ENCODE measurements at regions not wholly inside any gene's neighbourhood (a gene's known extent, or its start where the extent isn't known, plus 50 kb on each side); places are given as distances from the start of the nearest gene placed in this dataset.

DNA sequence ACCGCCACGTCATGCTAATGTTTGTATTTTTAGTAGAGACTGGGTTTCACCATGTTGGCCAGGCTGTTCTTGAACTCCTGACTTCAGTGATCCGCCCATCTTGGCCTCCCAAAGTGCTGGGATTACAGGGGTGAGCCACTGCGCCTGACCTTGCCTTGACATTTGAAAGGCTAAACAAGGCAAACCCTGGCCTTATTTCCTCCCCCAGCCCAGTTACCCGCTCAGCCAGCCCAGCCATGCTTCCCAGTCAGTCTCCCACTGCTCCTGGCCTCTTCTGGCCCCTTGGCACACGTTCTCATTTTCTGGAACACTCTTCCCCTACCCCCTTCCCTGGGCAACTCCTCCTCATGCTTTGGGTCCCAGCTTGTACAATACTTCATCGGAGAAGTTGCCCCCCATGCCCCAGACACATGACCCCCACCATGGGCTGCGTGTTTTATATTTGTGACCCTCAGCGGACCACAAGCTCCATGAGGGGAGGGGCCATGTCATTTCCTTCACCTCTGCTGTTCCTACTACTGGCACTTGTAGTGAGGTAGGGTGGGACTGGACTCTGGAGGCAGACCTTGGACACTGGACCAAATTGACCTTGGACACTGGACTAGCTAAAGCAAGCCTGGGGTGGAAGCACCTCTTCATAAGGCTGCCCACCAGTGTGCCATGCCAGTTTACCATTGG, 94.4 kb upstream of the IER5L start:
- TF ChIP-seq, protein P1, sequence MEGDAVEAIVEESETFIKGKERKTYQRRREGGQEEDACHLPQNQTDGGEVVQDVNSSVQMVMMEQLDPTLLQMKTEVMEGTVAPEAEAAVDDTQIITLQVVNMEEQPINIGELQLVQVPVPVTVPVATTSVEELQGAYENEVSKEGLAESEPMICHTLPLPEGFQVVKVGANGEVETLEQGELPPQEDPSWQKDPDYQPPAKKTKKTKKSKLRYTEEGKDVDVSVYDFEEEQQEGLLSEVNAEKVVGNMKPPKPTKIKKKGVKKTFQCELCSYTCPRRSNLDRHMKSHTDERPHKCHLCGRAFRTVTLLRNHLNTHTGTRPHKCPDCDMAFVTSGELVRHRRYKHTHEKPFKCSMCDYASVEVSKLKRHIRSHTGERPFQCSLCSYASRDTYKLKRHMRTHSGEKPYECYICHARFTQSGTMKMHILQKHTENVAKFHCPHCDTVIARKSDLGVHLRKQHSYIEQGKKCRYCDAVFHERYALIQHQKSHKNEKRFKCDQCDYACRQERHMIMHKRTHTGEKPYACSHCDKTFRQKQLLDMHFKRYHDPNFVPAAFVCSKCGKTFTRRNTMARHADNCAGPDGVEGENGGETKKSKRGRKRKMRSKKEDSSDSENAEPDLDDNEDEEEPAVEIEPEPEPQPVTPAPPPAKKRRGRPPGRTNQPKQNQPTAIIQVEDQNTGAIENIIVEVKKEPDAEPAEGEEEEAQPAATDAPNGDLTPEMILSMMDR (IDR thresholded peaks at IDR 0.05; ENCODE audit: low read depth, low read length, missing control alignments) = no peak
- no peak for DNase-seq (ENCODE audit: extremely low read depth, low read depth)
- no peak overlapping the region for H3K4me3 ChIP-seq (replicated peaks; ENCODE audit: low read depth, low read length)

DNA sequence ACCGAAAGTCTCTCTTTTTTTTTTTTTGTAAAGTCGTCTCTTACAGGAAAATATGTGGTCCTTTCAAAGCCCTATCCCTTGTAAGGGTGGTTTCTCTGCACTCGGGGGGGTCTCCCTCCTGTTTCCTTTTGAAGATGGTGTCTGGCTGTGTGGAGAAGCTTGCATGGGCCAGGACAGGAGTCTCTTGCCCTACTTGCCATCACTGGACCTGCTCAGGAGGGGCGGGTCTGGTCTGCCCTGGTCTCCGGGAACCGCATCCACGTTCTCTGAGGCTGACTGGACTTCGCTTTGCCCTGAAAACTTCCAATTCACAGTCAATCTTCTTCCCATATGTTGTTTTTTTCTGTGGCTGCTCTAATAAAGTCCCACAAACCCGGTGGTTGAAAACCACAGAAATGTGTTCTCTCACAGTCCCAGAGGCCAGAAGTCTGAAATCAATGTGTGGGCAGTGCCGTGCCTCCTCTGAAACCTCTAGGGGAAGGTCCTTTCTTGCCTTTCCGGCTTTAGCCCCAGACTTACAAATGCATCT, 92.9 kb upstream of the IER5L start:
- TF ChIP-seq, protein P1 (IDR thresholded peaks at IDR 0.05; ENCODE audit: low read depth, low read length, missing control alignments) = no peak
- DNase-seq (ENCODE audit: extremely low read depth, low read depth) = peak; percentile 42
- no peak overlapping the region for H3K4me3 ChIP-seq (replicated peaks; ENCODE audit: low read depth, low read length)

DNA sequence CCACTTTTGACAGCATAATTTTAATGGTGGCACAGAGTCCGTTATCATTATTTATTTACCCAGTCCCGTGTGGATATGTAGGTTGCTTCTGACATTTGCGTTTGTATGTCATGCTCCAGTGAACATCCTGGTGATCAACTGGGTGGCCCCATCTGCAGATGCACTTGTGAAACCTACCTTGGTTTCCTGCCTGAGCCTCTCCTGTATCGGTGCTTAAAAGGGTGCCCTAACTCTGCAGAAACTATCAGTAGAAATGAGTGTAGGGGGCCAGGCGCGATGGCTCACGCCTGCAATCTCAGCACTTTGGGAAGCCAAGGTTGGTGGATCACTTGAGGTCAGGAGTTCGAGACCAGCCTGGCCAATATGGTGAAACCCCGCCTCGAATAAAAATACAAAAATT, 92.1 kb upstream of the IER5L start:
- no peak overlapping the region for H3K4me3 ChIP-seq (replicated peaks; ENCODE audit: low read depth, low read length)
- DNase-seq (ENCODE audit: extremely low read depth, low read depth) = no peak
- TF ChIP-seq, protein P1 (IDR thresholded peaks at IDR 0.05; ENCODE audit: low read depth, low read length, missing control alignments) = no peak

DNA sequence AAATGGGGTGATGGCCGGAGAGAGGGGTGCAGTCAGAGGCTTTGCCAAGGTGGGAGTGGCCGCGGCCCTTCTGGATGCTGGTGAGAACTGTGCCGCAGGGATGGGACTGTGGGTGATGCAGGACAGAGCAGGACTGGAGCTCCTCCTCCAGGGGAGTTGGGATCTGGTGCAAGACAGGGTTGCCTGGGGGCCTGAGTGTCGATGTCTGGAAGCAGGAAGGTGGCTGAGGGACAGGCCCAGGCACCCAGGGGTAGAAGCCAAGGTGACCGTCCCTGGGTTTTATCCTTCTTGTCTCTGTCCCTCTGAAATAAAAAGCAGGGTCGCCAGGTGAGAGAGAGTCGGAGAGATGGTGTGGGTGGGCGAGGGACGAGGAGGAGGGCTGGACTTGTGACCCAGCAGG, 89.1 kb upstream of the IER5L start:
- no peak for DNase-seq (ENCODE audit: extremely low read depth, low read depth)
- TF ChIP-seq, protein P1 (IDR thresholded peaks at IDR 0.05; ENCODE audit: low read depth, low read length, missing control alignments) = no peak
- no peak overlapping the region for H3K4me3 ChIP-seq (replicated peaks; ENCODE audit: low read depth, low read length)

DNA sequence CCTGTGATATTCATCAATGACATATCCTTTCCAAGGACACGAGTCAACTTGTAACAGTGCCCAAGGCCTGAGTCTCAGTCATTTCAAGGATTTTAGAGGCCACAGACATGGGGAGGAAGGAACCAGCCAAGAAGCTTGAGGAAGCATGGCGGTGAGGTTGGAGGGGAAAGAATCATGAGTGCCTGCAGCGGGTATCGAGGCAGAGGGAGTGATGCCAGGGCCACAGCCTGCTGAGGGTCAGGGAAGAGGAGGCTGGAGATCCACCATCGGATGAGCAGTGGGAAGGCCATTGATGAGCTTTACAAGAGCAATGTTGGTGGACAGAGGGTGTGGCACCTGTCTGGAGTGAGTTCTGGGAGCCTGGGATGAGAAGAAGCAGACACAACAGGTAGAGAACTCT, 88.5 kb upstream of the IER5L start:
- H3K4me3 ChIP-seq (replicated peaks; ENCODE audit: low read depth, low read length) = no peak overlapping the region
- TF ChIP-seq, protein P1 (IDR thresholded peaks at IDR 0.05; ENCODE audit: low read depth, low read length, missing control alignments) = no peak
- DNase-seq (ENCODE audit: extremely low read depth, low read depth) = no peak

DNA sequence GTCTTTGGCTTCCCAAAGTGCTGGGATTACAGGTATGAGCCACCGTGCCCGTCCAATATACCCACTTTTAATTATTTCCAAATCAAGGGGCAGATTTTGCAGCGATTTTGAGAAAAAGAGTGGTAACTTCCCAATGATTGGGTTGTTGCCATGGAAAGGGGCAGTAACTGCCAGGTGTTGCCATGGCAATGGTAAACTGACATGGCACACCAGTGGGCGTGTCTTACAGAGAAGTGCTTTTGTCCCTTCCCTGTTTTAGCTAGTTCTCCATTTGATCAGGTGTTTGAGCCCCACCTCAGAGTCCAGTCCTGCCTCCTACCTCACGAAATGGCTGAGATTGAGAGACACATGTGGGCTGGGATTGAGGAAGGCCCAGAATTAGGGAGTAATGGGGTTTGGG, 86.3 kb upstream of the IER5L start:
- DNase-seq (ENCODE audit: extremely low read depth, low read depth) = no peak
- H3K4me3 ChIP-seq (replicated peaks; ENCODE audit: low read depth, low read length) = no peak overlapping the region
- TF ChIP-seq, protein P1 (IDR thresholded peaks at IDR 0.05; ENCODE audit: low read depth, low read length, missing control alignments) = no peak

DNA sequence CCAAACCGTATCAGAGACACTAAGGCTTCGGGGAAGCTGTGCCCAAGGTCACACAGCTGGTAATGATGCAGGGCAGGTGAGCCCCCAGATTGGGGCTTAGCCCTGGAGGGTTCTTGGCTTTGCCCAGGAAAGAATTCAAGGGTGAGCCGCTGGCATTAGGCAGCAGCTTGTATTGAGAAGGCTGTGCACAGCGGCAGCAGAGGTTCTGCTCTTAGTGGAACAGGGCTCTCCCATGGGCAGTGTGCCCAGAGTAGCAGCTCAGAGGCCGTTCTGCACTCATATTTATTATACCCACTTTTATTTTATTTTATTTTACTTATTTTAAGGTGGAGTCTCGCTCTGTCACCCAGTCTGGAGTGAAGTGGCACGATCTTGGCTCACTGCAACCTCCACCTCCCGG, 85.8 kb upstream of the IER5L start:
- no peak overlapping the region for H3K4me3 ChIP-seq (replicated peaks; ENCODE audit: low read depth, low read length)
- TF ChIP-seq, protein P1 (IDR thresholded peaks at IDR 0.05; ENCODE audit: low read depth, low read length, missing control alignments) = no peak
- no peak for DNase-seq (ENCODE audit: extremely low read depth, low read depth)

All from HFF-Myc (cell line).